Ectodermal cell (in vitro differentiated cells): ENCODE measurements at regions not wholly inside any gene's neighbourhood (a gene's known extent, or its start where the extent isn't known, plus 50 kb on each side); places are given as distances from the start of the nearest gene placed in this dataset.
"Not testable (repeated sequence)": the region's sequence is repeated elsewhere in the genome, so short reads cannot be mapped to it uniquely, and the experiment has no call there.

Source experiments
- H3K27ac ChIP-seq: 2 replicates; pipeline ENCODE4 v1.7.0; 2013; ENCODE audit warnings: mild to moderate bottlenecking, low read depth, low read length; ENCODE audit not compliant: insufficient read depth, poor library complexity, severe bottlenecking
- H3K27me3 ChIP-seq: 2 replicates; pipeline ENCODE4 v1.7.0; 2013; ENCODE audit warnings: mild to moderate bottlenecking, low read length; ENCODE audit not compliant: insufficient read depth, control insufficient read depth, poor library complexity, severe bottlenecking
- H3K36me3 ChIP-seq: one replicate; pipeline ENCODE4 v1.7.0; 2013; ENCODE audit warnings: low read length; ENCODE audit not compliant: control insufficient read depth, insufficient read depth
- H3K4me1 ChIP-seq: one replicate; pipeline ENCODE4 v1.7.0; 2013; ENCODE audit warnings: low read length; ENCODE audit not compliant: control insufficient read depth, insufficient read depth
- H3K4me3 ChIP-seq: 2 replicates; pipeline ENCODE4 v1.7.0; 2013; ENCODE audit warnings: low read depth, low read length, control low read depth; ENCODE audit not compliant: insufficient read depth
- H3K9me3 ChIP-seq: 2 replicates; pipeline ENCODE4 v1.7.0; 2013; ENCODE audit warnings: mild to moderate bottlenecking, low read length, moderate library complexity; ENCODE audit not compliant: control insufficient read depth
- WGBS, 2 experiments: methylation state at CpG; one replicate each; pipeline ENCODE4 v1.1.7; 2013; ENCODE audit warnings: missing lambda C conversion rate in 2 of 2; 5-methylcytosine and 5-hydroxymethylcytosine counted together

DNA sequence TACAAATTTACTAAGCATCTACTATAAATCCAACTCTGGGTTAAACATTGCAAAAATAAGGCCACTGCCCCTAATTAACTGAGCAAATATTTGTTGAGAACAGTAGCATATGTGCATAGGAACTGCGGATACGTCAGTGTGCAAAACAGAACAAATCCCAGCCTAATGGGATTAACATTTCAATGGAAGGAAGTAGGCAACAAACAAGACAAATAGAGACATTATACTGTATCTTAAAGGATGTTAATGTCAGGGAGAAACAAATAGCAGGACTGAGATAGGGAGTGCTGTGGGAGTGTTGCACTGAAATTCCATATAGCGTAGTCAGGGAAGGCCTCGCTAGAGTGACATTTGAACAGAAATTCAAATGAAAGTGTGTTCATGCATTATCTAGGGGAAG is 89.7 kb upstream of the KCNAB1 start:
- Histone ChIP-seq H3K36me3 (no peaks in the 10 kb centered on the region), H3K4me3 (no peak overlapping the region), H3K4me1 (no peaks in the 10 kb centered on the region), H3K27ac (no peak overlapping the region), H3K9me3 (no peaks in the 10 kb centered on the region), H3K27me3 (no peaks in the 10 kb centered on the region)
- WGBS, 2 experiments = 89 to 90% methylated on average over 4 of the region's 4 CpGs

DNA sequence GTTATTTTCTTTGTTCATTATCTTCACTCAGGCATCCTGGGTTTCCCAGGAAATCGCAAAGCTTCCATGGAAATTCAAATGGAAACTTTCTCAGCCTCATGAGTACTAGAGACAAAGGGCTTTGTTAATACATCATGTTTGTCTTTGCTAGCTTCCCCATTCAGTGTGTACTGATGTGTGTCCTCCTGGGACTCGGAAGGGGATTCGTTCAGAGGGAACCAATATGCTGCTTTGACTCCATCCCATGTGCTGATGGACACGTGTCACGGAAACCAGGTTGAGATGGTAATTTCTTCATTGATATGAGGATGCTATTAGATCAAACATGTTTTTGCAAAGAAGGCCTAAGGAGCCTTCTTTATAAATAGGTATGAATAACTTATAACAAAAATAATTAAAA is 87.0 kb upstream of the KCNAB1 start:
- Histone ChIP-seq H3K4me1 (no peaks in the 10 kb centered on the region), H3K9me3 (no peaks in the 10 kb centered on the region), H3K27me3 (no peaks in the 10 kb centered on the region), H3K36me3 (no peaks in the 10 kb centered on the region), H3K4me3 (no peak overlapping the region), H3K27ac (no peak overlapping the region)
- 78 to 80% methylated on average over 5 of the region's 5 CpGs for WGBS, 2 experiments

DNA sequence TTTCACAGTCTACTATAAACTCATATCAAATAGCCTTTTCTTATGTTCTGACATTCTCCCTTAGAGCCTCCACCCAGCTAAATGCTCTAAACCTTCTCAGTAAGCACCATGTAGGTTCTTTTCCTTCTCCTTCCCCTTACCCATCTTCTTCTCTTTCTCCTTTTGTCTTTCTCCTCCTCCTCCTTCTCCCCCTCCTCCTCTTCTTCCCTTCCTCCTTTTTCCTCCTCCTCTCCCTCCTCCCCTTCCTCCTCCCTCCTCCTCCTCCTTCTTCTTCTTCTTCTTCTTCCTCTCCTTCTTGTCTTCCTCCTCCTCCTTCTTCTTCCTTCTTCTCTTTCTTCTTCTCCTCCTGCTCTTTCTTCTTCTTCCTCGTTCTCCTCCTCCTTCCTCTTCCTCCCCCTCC is 85.2 kb upstream of the KCNAB1 start:
- Histone ChIP-seq H3K9me3 (no peaks in the 10 kb centered on the region), H3K4me3 (no peak overlapping the region), H3K27ac (no peak overlapping the region), H3K27me3 (no peaks in the 10 kb centered on the region), H3K36me3 (no peaks in the 10 kb centered on the region), H3K4me1 (no peaks in the 10 kb centered on the region)
- WGBS, 2 experiments = 90 to 98% methylated on average over 1 of the region's 1 CpG

DNA sequence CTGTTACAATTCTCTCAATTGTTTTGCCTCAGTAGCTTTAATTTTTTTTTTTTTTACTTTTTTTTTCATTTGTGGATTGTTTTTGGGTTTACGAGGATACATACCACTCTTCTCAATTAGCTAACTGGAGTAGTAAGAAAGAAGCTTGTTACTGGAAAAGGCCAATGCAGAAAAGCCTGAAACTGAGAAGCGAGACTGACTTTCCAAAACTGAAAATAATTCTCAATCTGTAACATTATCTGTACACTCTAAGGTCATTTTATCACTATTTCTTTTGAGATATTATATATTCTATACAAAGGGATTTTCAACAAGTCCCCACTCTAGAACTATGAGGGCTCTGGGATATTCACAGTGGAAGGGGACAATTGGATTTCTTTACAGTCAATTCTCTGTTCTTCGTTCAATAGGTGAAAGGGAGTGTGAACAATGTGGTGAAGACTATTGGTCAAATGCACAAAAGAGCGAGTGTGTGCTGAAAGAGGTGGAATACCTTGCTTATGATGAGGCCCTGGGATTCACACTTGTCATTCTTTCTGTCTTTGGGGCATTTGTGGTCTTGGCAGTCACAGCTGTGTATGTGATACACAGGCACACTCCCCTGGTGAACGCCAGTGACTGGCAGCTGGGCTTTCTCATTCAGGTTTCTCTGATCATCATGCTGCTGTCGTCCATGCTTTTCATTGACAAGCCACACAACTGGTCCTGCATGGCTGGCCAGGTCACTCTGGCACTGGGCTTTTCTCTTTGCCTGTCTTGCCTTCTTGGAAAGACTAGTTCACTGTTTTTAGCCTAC is 83.9 kb upstream of the KCNAB1 start:
- no peak overlapping the region for H3K27ac ChIP-seq
- H3K9me3 ChIP-seq = no peaks in the 10 kb centered on the region
- no peaks in the 10 kb centered on the region for H3K27me3 ChIP-seq
- 86 to 88% methylated on average over 5 to 6 of the region's 6 CpGs for WGBS, 2 experiments
- no peak overlapping the region for H3K4me3 ChIP-seq
- no peaks in the 10 kb centered on the region for H3K4me1 ChIP-seq
- no peaks in the 10 kb centered on the region for H3K36me3 ChIP-seq

DNA sequence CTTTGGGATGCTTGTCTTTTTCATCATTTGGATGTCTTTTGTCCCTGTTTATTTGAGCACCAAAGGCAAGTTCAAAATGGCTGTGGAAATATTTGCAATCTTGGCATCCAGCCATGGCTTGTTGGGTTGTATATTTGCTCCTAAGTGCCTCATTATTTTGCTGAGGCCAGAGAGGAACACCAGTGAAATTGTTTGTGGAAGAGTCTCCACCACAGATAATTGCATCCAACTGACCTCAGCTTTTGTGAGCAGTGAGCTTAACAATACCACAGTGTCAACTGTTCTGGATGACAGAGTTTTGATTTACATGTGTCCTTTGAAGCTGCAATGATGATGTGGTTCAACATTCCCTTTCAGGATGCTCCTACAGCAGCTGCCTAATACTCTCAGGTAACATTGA is 83.0 kb upstream of the KCNAB1 start:
- Histone ChIP-seq H3K36me3 (no peaks in the 10 kb centered on the region), H3K9me3 (no peaks in the 10 kb centered on the region), H3K27ac (no peak overlapping the region), H3K4me1 (no peaks in the 10 kb centered on the region), H3K27me3 (no peaks in the 10 kb centered on the region), H3K4me3 (no peak overlapping the region)

DNA sequence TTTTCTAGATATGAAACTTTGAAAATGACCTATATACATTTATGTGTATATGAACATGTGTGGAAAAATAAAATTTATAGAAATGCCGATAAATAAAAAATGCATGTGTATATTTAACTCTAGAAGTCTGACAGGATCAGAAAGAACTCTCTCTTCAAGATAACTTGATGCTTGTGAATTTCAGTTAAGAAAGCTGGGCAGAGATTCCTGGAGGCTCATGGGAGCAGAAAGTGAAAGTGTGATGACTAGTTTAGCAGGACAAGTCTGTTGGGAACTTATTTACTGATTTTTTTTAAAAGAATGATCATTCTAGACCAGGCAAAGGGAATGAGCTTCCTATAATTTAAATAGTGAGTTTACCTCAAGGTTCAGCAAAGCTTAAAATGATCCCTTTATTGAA is 81.5 kb upstream of the KCNAB1 start:
- H3K4me1 ChIP-seq = no peaks in the 10 kb centered on the region
- no peaks in the 10 kb centered on the region for H3K9me3 ChIP-seq
- H3K4me3 ChIP-seq = no peak overlapping the region
- WGBS, 2 experiments = 93 to 100% methylated on average over 1 of the region's 1 CpG
- H3K36me3 ChIP-seq = no peaks in the 10 kb centered on the region
- H3K27me3 ChIP-seq = no peaks in the 10 kb centered on the region
- no peak overlapping the region for H3K27ac ChIP-seq

DNA sequence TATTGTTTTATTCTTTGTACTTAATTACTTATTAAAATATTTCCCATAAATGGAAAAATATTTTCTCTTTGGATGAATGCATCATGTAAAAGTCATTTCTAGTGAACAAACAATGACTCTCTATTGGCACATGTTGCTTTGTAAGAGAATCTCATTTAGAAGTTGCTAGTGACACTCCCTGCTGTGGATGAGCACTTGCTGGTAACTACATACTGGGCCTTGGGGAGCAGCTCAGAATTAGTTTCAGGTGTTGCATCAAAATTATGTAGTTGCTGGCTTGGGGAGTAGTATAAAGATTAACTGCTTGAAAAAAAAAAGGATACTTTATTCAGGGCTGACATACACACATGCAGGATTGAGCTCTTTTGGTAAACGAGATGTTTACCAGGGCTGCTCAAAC is 80.3 kb upstream of the KCNAB1 start:
- Histone ChIP-seq H3K27me3 (no peaks in the 10 kb centered on the region), H3K4me1 (no peaks in the 10 kb centered on the region), H3K4me3 (no peak overlapping the region), H3K36me3 (no peaks in the 10 kb centered on the region), H3K27ac (no peak overlapping the region), H3K9me3 (no peaks in the 10 kb centered on the region)
- 92% methylated on average over 1 of the region's 1 CpG; no CpG with 5 or more reads in 1 of the 2 experiments for WGBS, 2 experiments

DNA sequence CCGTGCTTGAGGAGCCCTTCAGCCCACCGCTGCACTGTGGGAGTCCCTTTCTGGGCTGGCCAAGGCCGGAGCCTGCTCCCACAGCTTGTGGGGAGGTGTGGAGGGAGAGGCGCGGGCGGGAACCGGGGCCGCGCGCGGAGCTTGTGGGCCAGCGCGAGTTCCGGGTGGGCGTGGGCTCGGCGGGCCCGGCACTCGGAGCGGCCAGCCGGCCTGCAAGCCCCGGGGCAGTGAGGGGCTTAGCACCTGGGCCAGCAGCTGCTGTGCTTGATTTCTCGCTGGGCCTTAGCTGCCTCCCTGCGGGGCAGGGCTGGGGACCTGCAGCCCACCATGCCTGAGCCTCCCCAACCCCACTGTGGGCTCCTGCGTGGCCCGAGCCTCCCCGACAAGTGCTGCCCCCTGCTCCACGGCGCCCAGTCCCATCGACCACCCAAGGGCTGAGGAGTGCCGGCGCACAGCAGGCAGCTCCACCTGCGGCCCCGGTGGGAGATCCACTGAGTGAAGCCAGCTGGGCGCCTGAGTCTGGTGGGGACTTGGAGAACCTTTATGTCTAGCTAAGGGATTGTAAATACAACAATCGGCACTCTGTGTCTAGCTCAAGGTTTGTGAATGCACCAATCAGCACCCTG is 79.0 kb upstream of the KCNAB1 start:
- H3K36me3 ChIP-seq, H3K4me3 ChIP-seq, H3K27ac ChIP-seq, H3K27me3 ChIP-seq, H3K9me3 ChIP-seq, H3K4me1 ChIP-seq: not testable (repeated sequence)
- WGBS, 2 experiments = 92 to 94% methylated on average over 36 of the region's 36 CpGs

DNA sequence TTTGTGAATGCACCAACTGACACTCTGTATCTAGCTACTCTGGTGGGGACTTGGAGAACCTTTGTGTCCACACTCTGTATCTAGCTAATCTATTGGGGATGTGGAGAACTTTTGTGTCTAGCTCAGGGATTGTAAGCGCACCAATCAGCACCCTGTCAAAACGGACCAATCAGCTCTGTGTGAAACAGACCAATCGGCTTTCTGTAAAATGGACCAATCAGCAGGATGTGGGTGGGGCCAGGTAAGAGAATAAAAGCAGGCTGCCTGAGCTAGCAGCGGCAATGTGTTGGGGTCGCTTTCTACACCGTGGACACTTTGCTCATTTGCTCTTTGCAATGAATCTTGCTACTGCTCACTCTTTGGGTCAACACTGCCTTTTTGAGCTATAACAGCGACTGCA is 78.5 kb upstream of the KCNAB1 start:
- H3K4me1 ChIP-seq, H3K36me3 ChIP-seq, H3K9me3 ChIP-seq, H3K4me3 ChIP-seq, H3K27ac ChIP-seq, H3K27me3 ChIP-seq: not testable (repeated sequence)
- 90 to 93% methylated on average over 7 of the region's 7 CpGs for WGBS, 2 experiments

DNA sequence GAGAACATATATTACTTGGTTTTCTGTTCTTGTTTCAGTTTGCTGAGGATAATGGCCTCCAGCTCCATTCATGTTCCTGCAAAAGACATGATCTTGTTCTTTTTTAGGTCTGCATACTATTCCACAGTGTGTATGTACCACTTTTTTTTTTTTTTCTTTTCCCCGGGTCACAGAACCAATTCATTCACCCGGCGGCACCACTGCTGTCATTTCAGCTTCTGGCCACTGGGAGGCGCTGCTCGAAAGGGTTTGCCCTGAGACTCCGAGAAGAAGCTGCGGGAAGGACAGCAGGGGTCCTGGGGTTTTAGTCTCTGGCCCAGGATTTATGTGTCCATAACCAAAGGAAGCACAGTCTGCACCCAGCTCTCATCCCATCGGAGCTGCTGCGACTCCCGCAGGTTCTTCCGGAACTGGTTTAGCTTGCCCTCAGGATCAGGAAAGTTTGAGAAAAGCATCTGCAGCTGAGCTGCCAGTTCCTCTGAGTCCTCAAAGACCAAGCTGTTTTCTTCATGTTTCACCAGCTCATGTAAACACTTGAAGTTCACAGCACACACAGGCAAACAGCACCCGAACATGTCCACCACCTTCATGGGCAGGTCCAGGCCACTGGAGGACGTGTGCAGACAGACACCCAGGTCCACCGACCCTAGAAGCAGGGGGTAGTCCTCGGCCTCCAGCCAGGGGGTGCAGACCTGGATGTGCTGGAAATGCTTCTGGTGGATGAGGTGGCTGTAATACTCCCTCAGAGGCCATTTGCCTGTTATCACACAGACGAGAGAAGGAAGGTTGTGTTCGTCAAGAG is 76.3 kb upstream of the KCNAB1 start:
- WGBS, 2 experiments = 59 to 60% methylated on average over 17 of the region's 17 CpGs
- not testable (repeated sequence) for H3K27me3 ChIP-seq, H3K4me1 ChIP-seq, H3K27ac ChIP-seq, H3K36me3 ChIP-seq, H3K9me3 ChIP-seq, H3K4me3 ChIP-seq
